Parathyroid adenoma (tissue), 2 donors: ENCODE measurements at regions not wholly inside any gene's neighbourhood (a gene's known extent, or its start where the extent isn't known, plus 50 kb on each side); places are given as distances from the start of the nearest gene placed in this dataset.

Experiments
- H2AFZ ChIP-seq: fragments of 300-600 bp; sonication (generic); one replicate; pipeline ENCODE4 v1.7.0; 2017; ENCODE audit warnings: antibody characterized with exemption, mild to moderate bottlenecking
- H3K27ac ChIP-seq: fragments of 300-600 bp; sonication (generic); one replicate; pipeline ENCODE4 v1.7.0; 2017
- H3K27me3 ChIP-seq: fragments of 300-600 bp; sonication (generic); one replicate; pipeline ENCODE4 v1.7.0; 2017; ENCODE audit warnings: low read length; ENCODE audit not compliant: control insufficient read depth, insufficient read depth
- H3K36me3 ChIP-seq: fragments of 300-600 bp; sonication (generic); one replicate; pipeline ENCODE4 v1.7.0; 2017; ENCODE audit warnings: low read length; ENCODE audit not compliant: control insufficient read depth, insufficient read depth
- H3K4me1 ChIP-seq: fragments of 300-600 bp; sonication (generic); one replicate; pipeline ENCODE4 v1.7.0; 2017; ENCODE audit warnings: control low read depth
- H3K4me2 ChIP-seq: fragments of 300-600 bp; sonication (generic); one replicate; pipeline ENCODE4 v1.7.0; 2017; ENCODE audit warnings: low read length
- H3K4me3 ChIP-seq: fragments of 300-600 bp; sonication (generic); one replicate; pipeline ENCODE4 v1.7.0; 2017; ENCODE audit warnings: low read depth, low read length
- H3K79me2 ChIP-seq: fragments of 300-600 bp; sonication (generic); one replicate; pipeline ENCODE4 v1.7.0; 2017; ENCODE audit warnings: control low read depth
- H3K9ac ChIP-seq: fragments of 300-600 bp; sonication (generic); one replicate; pipeline ENCODE4 v1.7.0; 2017; ENCODE audit warnings: mild to moderate bottlenecking
- H3K9me3 ChIP-seq: fragments of 300-600 bp; sonication (generic); one replicate; pipeline ENCODE4 v1.7.0; 2017; ENCODE audit warnings: low read length; ENCODE audit not compliant: control insufficient read depth
- CTCF ChIP-seq: fragments of 300-600 bp; sonication (generic); IDR thresholded peaks from one replicate; pipeline ENCODE4 v1.7.0; 2017; ENCODE audit warnings: antibody characterized with exemption, mild to moderate bottlenecking
- donor health status: primary hyperparathyroidism.

GRCh38 chr1:67525053-67525760 lies 95.0 kb upstream of the SERBP1 start:
- H3K36me3 ChIP-seq, result no peaks in the 10 kb centered on the region
- H3K4me2 ChIP-seq, result no peak overlapping the region
- H3K4me1 ChIP-seq, result no peaks in the 10 kb centered on the region
- no peak overlapping the region for H3K9ac ChIP-seq
- no peaks in the 10 kb centered on the region for H3K27me3 ChIP-seq
- no peak overlapping the region for H3K27ac ChIP-seq
- H2AFZ ChIP-seq, result no peak overlapping the region
- no peak for TF ChIP-seq CTCF
- H3K79me2 ChIP-seq, result no peaks in the 10 kb centered on the region
- no peaks in the 10 kb centered on the region for H3K9me3 ChIP-seq
- no peak overlapping the region for H3K4me3 ChIP-seq

- no peak overlapping the region for H3K4me3 ChIP-seq
- no peaks in the 10 kb centered on the region for H3K9me3 ChIP-seq
- no peak overlapping the region for H3K27ac ChIP-seq
- H2AFZ ChIP-seq, result no peak overlapping the region
- H3K4me1 ChIP-seq, result no peaks in the 10 kb centered on the region
- no peaks in the 10 kb centered on the region for H3K27me3 ChIP-seq
- no peak for TF ChIP-seq CTCF
- no peaks in the 10 kb centered on the region for H3K36me3 ChIP-seq
- no peak overlapping the region for H3K9ac ChIP-seq
- H3K4me2 ChIP-seq, result no peak overlapping the region
- H3K79me2 ChIP-seq, result no peaks in the 10 kb centered on the region
Observed at GRCh38 chr1:67528141-67528540, 97.9 kb upstream of the SERBP1 start.

- Histone ChIP-seq H3K4me1 (no peaks in the 10 kb centered on the region), H3K4me2 (no peak overlapping the region), H3K9ac (no peak overlapping the region), H3K9me3 (no peaks in the 10 kb centered on the region), H2AFZ (no peak overlapping the region), H3K4me3 (no peak overlapping the region), H3K79me2 (no peaks in the 10 kb centered on the region), H3K27me3 (no peaks in the 10 kb centered on the region), H3K36me3 (no peaks in the 10 kb centered on the region), H3K27ac (no peak overlapping the region)
- TF ChIP-seq CTCF, result no peak
Observed at GRCh38 chr1:67530071-67530470, 99.9 kb upstream of the SERBP1 start.

GRCh38 chr1:67532452-67533216 lies 102.4 kb upstream of the SERBP1 start:
- no peak overlapping the region for H3K9ac ChIP-seq
- H2AFZ ChIP-seq, result no peak overlapping the region
- no peak overlapping the region for H3K4me2 ChIP-seq
- H3K4me1 ChIP-seq, result no peaks in the 10 kb centered on the region
- H3K79me2 ChIP-seq, result no peaks in the 10 kb centered on the region
- no peak overlapping the region for H3K27ac ChIP-seq
- no peaks in the 10 kb centered on the region for H3K9me3 ChIP-seq
- peak; percentile 52 for TF ChIP-seq CTCF
- H3K4me3 ChIP-seq, result no peak overlapping the region
- no peaks in the 10 kb centered on the region for H3K27me3 ChIP-seq
- no peaks in the 10 kb centered on the region for H3K36me3 ChIP-seq
